ENCODE measurements at regions not wholly inside any gene's neighbourhood (a gene's known extent, or its start where the extent isn't known, plus 50 kb on each side); places are given as distances from the start of the nearest gene placed in this dataset.
"Not testable (repeated sequence)": the region's sequence is repeated elsewhere in the genome, so short reads cannot be mapped to it uniquely, and the experiment has no call there.

DNA sequence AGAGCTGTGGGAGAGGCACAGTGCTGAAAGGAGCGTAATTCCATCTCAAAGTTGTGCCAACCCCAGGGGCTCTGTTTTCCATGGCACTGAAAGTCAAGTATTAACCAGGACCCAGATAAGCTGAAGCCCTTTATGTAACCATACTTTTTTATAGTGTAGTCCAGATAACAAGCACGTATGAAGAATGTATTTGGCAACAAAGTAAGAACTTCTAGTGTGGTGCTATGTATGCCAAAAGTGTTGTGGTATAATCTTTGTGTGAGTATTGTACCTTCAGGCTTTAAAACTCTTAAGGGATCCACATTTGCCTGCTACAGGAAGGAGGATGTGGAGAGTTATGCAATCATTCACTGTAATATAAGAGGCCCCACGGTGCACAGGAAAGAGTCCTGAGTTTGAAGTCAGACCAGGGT is 129.4 kb downstream of the IBTK start:
- Mint-ChIP-seq H3K4me1 (ENCODE audit: low read depth) (no peaks in the 10 kb centered on the region), H3K36me3 (ENCODE audit: low read depth) (no peaks in the 10 kb centered on the region), H3K27me3 (ENCODE audit: low read depth) (no peaks in the 10 kb centered on the region), H3K4me3 (ENCODE audit: unreplicated experiment) (no peak overlapping the region), H3K27ac (ENCODE audit: unreplicated experiment) (no peak overlapping the region), H3K9me3 (ENCODE audit: low read depth) (no peaks in the 10 kb centered on the region)
- DNase-seq (ENCODE audit: low spot score) = no peak
- TF ChIP-seq, protein P1, sequence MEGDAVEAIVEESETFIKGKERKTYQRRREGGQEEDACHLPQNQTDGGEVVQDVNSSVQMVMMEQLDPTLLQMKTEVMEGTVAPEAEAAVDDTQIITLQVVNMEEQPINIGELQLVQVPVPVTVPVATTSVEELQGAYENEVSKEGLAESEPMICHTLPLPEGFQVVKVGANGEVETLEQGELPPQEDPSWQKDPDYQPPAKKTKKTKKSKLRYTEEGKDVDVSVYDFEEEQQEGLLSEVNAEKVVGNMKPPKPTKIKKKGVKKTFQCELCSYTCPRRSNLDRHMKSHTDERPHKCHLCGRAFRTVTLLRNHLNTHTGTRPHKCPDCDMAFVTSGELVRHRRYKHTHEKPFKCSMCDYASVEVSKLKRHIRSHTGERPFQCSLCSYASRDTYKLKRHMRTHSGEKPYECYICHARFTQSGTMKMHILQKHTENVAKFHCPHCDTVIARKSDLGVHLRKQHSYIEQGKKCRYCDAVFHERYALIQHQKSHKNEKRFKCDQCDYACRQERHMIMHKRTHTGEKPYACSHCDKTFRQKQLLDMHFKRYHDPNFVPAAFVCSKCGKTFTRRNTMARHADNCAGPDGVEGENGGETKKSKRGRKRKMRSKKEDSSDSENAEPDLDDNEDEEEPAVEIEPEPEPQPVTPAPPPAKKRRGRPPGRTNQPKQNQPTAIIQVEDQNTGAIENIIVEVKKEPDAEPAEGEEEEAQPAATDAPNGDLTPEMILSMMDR (IDR thresholded peaks at IDR 0.05) = no peak

DNA sequence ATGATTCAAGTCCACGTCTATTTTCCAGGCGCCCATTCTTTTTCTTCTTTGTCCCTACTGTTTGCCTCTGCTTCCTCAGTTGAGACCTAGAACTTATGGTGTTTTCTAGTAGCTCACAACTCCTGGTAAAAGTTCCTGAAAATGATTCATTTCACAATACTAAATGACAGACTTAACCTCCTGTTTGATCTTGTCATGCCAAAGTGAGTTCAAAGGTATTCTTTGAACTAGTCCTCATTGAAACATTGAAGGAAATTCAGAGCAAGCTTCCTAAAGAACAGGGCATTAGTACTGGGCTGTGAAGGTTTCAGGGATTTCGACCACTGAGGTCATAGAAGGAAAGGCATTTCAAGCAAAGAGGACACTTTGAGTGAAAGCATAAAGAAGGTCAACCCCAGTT is 132.8 kb downstream of the IBTK start:
- Mint-ChIP-seq H3K4me1 (ENCODE audit: low read depth) (no peaks in the 10 kb centered on the region), H3K9me3 (ENCODE audit: low read depth) (peaks cover 9% of the 10 kb centered on the region)
- TF ChIP-seq, protein P1 (IDR thresholded peaks at IDR 0.05) = no peak

DNA sequence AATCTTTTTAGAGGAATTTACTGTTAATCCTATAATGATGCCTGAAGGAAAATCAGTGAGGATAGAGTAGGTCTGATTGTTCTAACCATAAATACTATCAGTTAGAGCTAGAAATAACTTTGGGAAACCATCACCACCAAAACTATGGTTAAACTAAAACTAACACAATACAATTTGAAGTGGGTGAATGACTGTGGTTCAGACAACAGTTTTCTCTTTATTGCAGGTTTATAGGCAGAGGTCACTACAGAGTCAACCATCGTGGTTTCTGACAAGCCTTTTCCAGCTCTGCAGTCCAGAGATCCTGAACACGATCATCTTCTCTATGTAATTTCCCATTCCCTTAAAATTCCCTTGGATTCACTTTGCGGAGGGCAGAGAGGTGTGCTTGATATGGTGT is 134.3 kb downstream of the IBTK start:
- TF ChIP-seq, protein P1 (IDR thresholded peaks at IDR 0.05) = no peak
- Mint-ChIP-seq H3K27ac (ENCODE audit: unreplicated experiment) (no peak overlapping the region), H3K36me3 (ENCODE audit: low read depth) (peaks cover 13% of the 10 kb centered on the region), H3K4me3 (ENCODE audit: unreplicated experiment) (no peak overlapping the region), H3K9me3 (ENCODE audit: low read depth) (peaks cover 22% of the 10 kb centered on the region), H3K27me3 (ENCODE audit: low read depth) (no peaks in the 10 kb centered on the region), H3K4me1 (ENCODE audit: low read depth) (no peaks in the 10 kb centered on the region)
- DNase-seq (ENCODE audit: low spot score) = no peak

More for the DNA sequence above, 132.8 kb downstream of the IBTK start:
- Mint-ChIP-seq H3K27ac (ENCODE audit: unreplicated experiment) (no peak overlapping the region), H3K27me3 (ENCODE audit: low read depth) (no peaks in the 10 kb centered on the region), H3K36me3 (ENCODE audit: low read depth) (peaks cover 3% of the 10 kb centered on the region), H3K4me3 (ENCODE audit: unreplicated experiment) (no peak overlapping the region)
- no peak for DNase-seq (ENCODE audit: low spot score)

DNA sequence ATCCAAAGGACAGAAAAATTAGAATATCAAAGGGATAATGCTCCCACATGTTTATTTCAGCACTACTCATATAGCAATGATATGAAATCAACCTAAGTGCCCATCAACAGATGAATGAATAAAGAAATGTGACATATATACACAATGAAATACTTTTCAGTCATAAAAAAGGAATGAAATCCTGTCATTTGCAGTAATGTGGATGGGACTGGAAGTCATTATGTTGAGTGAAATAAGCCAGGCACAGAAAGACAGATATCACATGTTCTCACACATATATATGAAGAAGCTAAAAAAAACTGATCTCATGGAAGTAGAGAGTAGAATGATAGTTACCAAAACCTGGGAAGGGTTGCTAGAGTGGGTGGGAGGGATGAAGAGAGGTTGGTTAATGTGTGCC is 135.7 kb downstream of the IBTK start:
- no peak overlapping the region for H3K27ac Mint-ChIP-seq (ENCODE audit: unreplicated experiment)
- DNase-seq (ENCODE audit: low spot score) = no peak
- no peaks in the 10 kb centered on the region for H3K4me1 Mint-ChIP-seq (ENCODE audit: low read depth)
- TF ChIP-seq, protein P1 (IDR thresholded peaks at IDR 0.05) = no peak
- peaks cover 22% of the 10 kb centered on the region for H3K9me3 Mint-ChIP-seq (ENCODE audit: low read depth)
- H3K27me3 Mint-ChIP-seq (ENCODE audit: low read depth) = no peaks in the 10 kb centered on the region
- no peak overlapping the region for H3K4me3 Mint-ChIP-seq (ENCODE audit: unreplicated experiment)
- peaks cover 13% of the 10 kb centered on the region for H3K36me3 Mint-ChIP-seq (ENCODE audit: low read depth)

DNA sequence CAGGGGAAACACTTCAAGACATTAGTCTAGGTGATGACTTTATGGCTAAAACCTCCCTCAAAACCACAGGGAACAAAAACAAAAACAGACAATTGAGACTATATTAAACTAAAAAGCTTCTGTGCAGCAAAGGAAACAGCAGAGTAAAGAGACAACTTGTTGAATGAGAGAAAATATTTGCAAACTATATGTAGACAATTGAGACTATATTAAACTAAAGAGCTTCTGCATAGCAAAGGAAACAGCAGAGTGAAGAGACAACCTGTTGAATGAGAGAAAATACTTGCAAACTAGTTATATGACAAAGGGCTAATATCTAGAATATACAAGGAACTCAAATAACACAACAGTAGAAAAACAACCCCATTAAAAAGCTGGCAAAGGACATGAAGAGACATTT is 136.4 kb downstream of the IBTK start:
- peaks cover 13% of the 10 kb centered on the region for H3K36me3 Mint-ChIP-seq (ENCODE audit: low read depth)
- no peak for DNase-seq (ENCODE audit: low spot score)
- no peak overlapping the region for H3K27ac Mint-ChIP-seq (ENCODE audit: unreplicated experiment)
- no peaks in the 10 kb centered on the region for H3K27me3 Mint-ChIP-seq (ENCODE audit: low read depth)
- peaks cover 22% of the 10 kb centered on the region for H3K9me3 Mint-ChIP-seq (ENCODE audit: low read depth)
- no peaks in the 10 kb centered on the region for H3K4me1 Mint-ChIP-seq (ENCODE audit: low read depth)
- TF ChIP-seq, protein P1 (IDR thresholded peaks at IDR 0.05) = no peak
- H3K4me3 Mint-ChIP-seq (ENCODE audit: unreplicated experiment) = no peak overlapping the region

DNA sequence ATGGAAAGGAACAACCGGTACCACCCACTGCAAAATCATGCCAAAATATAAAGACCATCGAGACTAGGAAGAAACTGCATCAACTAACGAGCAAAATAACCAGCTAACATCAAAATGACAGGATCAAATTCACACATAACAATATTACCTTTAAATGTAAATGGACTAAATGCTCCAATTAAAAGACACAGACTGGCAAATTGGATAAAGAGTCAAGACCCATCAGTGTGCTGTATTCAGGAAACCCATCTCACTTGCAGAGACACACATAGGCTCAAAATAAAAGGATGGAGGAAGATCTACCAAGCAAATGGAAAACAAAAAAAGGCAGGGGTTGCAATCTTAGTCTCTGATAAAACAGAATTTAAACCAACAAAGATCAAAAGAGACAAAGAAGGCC is 144.4 kb downstream of the IBTK start:
- not testable (repeated sequence) for H3K4me1 Mint-ChIP-seq (ENCODE audit: low read depth); H3K27me3 Mint-ChIP-seq (ENCODE audit: low read depth); DNase-seq (ENCODE audit: low spot score); H3K36me3 Mint-ChIP-seq (ENCODE audit: low read depth); H3K27ac Mint-ChIP-seq (ENCODE audit: unreplicated experiment); H3K4me3 Mint-ChIP-seq (ENCODE audit: unreplicated experiment)
- peaks cover 12% of the 10 kb centered on the region for H3K9me3 Mint-ChIP-seq (ENCODE audit: low read depth)

DNA sequence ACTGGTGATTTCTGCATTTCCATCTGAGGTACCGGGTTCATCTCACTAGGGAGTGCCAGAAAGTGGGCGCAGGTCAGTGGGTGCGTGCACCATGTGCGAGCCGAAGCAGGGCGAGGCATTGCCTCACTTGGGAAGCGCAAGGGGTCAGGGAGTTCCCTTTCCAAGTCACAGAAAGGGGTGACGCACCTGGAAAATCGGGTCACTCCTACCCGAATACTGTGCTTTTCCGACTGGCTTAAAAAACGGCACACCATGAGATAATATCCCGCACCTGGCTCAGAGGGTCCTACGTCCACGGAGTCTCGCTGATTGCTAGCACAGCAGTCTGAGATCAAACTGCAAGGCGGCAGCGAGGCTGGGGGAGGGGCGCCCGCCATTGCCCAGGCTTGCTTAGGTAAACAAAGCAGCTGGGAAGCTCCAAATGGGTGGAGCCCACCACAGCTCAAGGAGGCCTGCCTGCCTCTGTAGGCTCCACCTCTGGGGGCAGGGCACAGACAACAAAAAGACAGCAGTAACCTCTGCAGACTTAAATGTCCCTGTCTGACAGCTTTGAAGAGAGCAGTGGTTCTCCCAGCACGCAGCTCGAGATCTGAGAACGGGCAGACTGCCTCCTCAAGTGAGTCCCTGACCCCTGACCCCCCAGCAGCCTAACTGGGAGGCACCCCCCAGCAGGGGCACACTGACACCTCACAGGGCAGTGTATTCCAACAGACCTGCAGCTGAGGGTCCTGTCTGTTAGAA is 146.0 kb downstream of the IBTK start:
- not testable (repeated sequence) for H3K4me1 Mint-ChIP-seq (ENCODE audit: low read depth); H3K27me3 Mint-ChIP-seq (ENCODE audit: low read depth); DNase-seq (ENCODE audit: low spot score); H3K36me3 Mint-ChIP-seq (ENCODE audit: low read depth); H3K27ac Mint-ChIP-seq (ENCODE audit: unreplicated experiment)
- Mint-ChIP-seq H3K9me3 (ENCODE audit: low read depth) (peaks cover 12% of the 10 kb centered on the region), H3K4me3 (ENCODE audit: unreplicated experiment) (peak overlapping the region; percentile 60)

DNA sequence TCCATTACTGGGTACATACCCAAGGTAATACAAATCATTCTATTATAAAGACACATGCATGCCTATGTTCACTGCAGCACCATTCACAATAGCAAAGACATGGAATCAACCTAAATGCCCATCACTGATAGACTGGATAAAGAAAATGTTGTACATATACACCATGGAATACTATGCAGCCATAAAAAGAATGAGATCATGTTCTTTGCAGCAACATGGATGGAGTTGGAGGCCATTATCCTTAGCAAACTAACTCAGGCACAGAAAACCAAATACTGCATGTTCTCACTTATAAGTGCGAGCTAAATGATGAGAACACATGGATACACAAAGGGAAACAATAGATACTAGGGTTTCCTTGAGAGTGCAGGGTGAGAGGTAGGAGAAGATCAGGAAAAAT is 146.8 kb downstream of the IBTK start:
- not testable (repeated sequence) for H3K27ac Mint-ChIP-seq (ENCODE audit: unreplicated experiment); H3K27me3 Mint-ChIP-seq (ENCODE audit: low read depth); DNase-seq (ENCODE audit: low spot score); H3K36me3 Mint-ChIP-seq (ENCODE audit: low read depth); H3K4me3 Mint-ChIP-seq (ENCODE audit: unreplicated experiment); H3K4me1 Mint-ChIP-seq (ENCODE audit: low read depth)
- peaks cover 12% of the 10 kb centered on the region for H3K9me3 Mint-ChIP-seq (ENCODE audit: low read depth)

Measured in chondrocyte (in vitro differentiated cells).